ENCODE measurements at regions not wholly inside any gene's neighbourhood (a gene's known extent, or its start where the extent isn't known, plus 50 kb on each side); places are given as distances from the start of the nearest gene placed in this dataset.
"Not testable (repeated sequence)": the region's sequence is repeated elsewhere in the genome, so short reads cannot be mapped to it uniquely, and the experiment has no call there.

DNA sequence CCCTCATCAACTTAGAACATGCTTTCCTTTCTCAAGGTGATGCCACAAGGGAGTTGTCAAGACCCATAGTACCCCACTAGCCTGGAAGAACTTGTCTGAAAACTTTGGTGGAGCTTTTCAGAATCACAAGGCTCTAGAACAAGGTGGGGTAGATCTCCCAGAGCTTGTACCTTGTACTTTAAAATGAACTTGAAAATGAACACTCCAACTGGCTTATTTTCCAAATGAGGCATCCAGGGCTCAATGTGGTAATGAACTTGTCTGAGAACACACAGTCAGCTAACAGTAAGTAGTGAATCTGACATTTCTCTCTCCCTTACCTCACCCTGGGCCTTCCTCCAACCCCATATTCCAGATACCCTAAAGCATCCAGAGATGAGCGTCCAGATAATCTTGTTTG, 81.8 kb upstream of the THBS1 start:
- no peak for DNase-seq

DNA sequence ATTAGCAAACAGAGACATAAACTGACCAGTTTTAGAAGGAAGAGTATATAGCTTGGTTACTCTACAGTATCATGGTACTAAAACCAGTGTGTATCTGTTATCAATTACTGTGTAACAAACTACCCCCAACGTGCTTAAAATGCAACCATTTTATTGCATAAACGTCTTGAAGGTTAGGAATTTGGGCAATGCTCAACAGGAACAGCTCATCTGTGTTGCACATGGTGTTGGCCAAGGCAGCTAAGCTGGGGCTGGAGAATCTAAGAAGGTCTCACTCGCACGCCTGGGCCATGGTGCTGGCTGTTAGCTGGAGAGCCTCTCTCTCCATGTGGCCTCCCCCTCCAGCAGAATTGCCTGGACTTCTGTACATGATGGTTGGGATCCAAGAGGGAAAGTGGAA, 81.2 kb upstream of the THBS1 start:
- DNase-seq: no peak

DNA sequence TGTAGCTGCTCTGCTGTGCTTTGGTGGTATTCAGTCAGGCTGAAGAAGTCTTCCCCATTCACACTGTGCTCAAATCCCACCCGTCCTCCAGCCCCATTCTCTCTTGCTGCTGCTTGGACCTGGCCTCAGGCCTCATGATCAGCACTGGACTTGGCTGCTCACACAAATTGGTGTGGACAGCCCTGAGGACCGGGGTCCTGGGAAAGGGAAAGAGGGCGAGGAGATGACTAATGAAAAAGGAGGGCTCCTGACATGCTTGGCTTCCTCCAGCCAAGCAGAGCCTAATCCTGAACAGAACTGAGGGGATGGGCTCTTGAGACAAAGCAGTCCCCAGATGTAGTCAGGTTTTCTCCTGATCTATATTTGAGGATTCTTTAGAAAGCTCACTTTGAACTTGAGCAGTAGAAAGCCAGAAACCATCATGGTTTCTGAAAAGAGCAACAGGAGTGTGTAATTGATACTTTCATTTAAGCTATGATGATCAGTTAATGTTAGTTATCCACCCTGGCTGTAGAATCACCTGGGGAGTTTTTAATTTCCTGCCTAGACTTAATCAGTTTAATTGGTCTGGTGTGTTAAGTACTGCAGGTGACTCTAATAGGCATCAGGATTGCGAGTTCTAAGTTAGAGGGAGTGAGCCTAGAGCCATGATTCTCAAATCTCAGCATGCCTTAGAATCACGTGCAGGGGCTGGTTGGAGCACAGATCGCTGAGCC, 79.4 kb upstream of the THBS1 start:
- DNase-seq: no peak

DNA sequence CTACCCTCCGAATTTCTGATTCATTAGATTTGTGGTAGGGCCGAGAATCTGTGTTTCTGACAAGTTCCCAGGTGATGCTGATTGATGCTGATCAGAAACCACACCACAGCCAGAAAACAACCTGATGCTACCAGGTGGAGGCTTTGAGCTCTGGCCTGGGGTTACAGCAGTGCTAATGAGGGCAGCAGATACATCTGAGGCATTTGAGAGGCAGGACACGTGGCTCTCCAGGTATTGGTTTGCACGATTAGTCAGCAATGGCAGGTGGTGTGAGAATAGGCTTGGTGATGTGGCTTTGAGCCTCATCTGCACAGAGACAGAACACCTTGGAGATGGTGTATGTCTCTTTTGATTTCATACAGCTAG, 78.8 kb upstream of the THBS1 start:
- DNase-seq: no peak

DNA sequence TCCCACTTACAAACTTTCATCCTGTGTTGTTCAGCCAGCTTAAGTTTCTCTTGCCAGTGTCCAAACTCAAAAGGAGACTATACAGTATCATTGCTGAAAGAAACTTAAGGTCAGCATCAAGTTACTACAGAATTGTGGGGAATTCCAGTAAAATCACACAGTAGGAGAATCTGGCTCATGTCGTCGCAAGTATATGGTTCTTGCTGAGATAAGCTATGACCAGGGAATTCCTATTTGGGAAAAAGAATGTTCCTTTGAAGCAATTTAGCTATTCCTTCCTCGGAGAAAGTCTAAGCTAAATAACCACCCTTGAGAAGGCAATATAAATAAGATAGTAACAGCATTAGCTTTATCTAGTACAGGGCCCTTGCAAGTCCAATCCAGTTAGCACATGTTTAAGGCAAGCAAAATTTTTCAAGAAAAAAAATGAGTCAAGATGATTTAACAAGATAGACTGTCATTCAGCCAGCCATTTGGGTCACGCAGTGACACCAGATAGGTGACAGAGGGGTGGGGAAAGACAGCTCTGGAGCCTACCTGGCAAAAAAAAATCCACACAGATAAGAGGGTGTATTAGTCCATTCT, 78.2 kb upstream of the THBS1 start:
- no peak for DNase-seq

DNA sequence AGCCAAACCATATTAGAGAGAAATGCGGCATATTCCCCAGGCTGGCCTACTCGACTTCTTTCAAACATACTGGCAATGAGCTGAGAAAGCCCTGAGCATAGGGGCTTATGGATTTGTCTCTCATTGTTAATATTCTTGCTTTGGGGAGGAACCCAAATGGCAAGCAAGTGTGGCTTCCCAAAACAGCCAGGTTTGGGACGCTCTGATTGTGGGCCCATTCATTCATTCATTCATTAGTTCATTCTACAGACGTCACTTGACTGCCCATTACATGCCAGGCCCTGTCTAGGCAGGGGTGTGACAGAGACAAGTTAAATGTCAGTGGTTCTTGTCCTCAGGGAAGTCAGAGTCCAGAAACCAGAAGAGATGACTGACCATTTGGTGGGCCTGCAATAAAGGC, 77.4 kb upstream of the THBS1 start:
- DNase-seq: no peak

DNA sequence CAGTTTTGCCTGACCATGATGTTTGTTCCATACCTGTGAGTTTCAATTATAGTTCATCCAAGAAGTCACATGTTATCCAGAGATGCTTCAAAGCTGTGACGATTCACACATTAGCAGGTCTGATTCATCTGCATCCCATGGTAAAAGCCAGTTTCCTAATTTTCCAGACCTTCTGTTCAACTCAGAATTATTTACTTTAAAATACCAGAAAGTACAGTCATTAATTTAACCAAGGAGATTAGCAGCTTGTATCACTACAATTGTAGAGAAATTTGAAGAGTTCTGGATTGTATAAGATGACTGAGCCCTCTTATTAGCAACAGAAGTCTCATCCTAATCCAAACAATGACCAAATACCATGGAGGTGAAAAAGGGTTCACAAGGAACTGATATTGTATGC, 76.1 kb upstream of the THBS1 start:
- no peak for DNase-seq

DNA sequence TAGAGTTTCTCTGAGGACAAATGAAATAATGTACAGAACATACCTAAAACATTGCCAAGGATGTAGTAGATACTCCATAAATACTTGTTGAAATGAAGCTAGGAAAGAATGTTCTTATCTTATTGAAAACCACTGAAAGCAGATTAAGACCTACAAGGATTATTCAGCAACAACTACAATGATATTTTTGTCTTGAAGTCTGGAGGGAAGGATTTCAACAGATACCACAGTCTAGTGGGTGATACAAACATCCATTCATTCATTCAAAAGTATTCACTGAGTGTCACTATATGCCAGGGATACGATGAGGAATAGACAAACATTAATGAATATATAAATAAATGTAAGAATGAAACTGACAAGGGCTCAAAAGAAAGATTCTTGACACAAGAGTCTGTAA, 74.7 kb upstream of the THBS1 start:
- DNase-seq: no peak

DNA sequence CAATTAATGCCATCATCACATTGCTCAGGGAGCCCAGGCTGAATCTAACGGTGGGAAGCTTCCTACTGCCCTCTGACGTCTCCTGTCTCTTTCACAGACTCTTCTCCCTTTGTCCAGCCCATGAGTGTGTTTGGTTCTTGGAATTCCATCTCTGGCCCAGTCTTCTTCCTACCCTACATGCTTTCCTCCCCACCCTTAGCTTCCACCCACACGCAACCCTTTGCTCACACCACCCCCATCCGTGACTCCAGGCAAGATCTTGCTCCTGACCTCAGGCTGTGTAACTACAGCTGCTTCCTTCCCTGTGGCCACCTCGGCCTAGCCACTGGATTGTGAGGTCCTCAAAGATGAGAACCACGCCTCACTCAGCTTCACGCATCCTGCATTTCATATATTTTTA, 72.3 kb upstream of the THBS1 start:
- no peak for DNase-seq

DNA sequence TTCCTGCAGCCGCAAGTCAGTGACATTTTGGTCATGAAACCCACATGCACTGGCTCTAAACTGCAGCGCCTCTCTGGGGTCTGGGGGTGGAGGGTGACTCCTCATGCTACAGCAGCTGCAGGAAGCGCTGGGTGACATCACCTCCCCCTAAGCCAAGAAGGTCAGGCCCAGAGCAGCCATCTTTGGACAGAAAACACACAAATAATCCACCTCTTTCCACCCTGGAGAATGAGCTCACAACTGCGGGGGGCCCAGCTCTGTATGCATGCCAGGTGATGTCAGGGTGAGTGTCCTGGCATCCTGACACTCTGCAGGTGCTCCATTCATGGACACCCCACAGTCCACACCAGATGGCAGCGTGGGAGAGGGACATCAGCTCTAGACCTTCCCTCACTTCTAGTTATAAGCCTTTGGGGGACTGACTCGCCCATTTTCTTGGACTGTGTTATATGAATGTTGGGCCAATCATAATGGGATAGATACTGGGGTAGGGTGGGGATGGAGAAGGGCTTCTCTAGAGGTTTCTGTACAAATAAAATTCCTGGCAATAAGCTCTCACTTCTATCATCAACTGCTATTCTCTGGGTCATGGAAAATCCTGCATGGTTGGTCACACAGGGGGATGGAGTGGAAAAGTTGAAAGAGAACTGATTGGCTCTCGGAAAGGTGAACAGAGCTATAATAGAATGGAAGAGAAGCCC, 70.7 kb upstream of the THBS1 start:
- no peak for DNase-seq

DNA sequence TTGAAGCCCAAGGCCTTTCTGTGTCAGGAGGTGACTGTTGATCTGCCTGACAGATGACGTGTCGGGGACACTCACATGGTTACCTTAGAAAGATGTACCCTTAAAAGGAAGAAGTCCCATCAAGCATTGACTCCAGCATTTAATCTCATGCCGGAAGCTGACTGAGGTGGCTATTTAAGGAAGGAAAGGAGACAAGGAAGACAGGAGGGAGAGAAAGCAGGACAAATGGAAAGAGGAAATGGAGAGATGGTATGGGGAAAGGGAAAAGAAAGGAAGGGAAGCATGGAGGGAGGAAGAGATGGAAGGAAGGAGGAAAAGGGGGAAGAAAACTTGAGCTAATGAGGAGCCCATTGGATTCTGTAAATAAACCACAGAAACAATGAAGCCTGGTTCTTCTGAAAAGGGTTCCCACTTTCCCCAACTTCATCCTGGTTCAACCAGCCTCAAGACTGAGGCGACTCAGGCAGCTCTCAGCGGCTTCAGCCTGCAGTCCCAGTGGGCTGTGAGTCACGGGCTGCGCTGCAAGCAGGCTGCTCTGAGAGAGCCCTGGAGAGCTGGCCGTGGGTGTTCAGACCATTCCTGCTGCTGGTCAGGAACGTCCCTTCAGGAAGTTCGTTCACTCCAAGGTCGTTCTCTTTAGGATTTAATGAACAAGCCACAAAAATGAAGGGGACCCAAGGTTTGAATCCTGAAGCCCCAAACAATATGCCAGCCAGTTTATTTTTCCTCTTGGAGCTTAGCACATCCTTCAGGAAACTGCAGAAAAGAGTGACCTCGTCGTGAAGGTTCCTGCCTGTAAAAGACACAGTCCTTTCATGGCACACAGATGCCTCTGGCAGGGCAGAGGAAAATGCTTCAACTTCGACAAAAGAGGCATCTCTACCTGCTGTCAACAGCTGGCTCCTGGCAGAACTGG, 69.6 kb upstream of the THBS1 start:
- no peak for DNase-seq

DNA sequence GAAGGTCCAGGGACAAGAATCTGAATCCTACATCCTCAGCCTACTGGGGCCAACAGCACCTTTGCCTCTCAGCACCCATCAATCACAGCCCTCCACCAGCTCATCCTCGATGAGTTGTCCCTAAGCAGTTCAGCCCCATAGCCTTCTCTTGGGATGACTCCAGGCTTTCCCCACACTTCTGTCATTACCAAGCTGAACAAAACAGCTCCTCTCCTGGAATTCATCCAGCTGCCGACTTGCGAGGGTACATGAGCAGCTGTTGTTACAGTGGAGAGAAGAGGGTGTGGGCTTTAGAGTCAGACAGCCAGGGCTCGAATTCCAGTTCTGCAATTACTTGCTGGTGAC, 69.0 kb upstream of the THBS1 start:
- no peak for DNase-seq

DNA sequence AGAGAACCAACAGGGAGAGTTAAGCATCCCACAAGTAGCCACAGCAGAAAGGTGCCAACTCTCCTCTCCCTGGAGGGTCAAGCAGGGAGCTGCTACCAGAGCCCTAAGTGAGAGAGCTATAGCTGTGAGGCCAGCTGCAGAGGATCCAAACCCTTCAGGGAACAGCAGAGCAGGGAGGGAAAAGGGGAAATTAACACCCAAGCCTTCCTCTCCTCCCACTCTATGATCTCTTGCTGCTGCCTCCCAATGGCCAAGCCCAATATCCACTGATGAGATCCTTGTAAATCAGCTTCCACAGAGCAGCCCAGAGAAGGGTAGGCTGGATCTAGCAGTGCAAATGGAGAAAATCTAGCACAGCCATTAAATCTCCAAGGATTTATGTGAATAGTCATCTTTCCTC, 68.2 kb upstream of the THBS1 start:
- no peak for DNase-seq

DNA sequence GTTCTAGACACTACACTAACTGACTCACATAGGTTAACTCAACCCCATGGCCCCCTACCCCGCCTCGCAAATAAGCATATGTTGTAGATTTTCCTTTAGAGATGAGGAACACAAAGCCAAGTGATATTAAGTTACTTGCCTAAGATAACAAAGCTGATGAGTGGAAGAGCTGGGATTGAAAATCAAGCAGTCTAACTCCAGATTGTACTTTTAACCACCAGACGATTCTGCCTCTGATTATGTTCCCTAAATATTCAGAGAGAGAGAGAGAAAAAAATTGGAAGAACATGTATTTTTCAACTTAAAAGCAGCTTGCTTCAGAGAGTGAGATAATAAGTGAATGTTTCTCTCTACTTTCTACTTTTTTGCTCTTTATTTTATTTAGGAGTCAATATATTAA, 66.9 kb upstream of the THBS1 start:
- no peak for DNase-seq

DNA sequence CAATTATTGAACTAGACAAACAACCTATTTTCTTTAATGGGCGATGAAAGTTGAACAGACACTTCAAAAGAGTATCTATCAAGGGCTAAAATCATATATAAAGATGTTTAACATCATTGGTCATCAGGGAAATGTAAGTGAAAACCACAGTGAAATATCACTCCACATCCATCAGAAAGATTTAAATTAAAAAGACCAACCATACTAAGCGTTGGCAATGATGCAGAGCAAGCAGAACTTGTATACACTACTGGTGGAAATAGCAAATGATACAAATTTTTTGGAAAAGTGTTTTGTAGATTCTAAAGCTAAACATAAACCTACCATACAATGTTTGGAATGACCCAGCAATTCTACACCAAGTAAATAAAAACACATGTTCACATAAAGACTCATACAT, 65.9 kb upstream of the THBS1 start:
- DNase-seq: no peak

DNA sequence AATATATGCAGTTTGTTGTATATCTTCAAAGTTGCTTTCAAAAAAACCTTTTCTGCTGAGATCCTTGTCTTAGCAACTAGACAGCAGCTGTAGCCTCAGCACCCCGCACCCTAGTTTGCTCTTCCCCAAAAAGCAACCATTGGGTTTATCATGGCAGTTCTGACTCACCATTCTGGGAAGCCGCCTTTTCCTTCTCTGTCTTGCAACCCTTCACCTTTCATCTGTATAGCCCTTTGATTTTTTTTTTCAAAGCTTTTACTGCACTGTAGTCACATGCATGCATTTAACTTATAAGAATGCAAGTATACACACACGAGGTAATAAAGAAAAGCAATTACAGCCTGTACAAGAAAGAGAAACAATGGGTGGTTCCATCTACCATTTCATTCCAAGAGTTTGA, 65.1 kb upstream of the THBS1 start:
- DNase-seq: no peak

DNA sequence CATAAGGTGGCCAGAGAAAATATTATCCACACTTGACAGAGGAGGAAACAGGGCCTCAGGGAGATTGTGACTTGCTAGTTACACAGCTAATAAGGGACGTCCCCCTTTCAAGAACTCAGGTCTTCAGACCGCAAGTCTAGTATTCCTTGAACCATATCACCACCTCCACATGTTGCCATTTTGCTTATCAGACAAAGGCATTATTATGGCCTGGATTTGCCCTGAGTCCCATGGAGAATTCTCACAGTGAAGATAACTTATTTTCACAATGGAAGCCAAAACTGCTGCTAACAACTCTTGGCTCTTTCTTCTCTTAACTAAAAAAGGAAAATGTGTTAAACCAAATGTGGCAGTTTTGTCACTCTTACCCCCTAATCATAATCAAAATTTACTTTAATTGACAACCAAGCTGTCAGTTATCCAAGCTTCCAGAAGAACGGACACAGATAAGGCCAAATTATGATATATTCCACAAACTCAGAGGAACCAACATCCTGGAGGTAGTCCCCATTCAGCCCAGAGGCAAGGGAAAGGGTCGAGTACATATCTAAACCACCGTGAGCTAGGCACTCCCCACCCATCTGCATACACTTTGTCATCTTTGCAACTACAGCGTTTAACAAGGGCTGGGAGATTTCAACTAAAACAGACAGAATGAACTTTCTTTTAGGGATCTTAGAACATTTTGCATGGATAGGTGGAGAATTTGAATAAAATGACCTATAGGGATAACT, 63.6 kb upstream of the THBS1 start:
- DNase-seq: no peak

DNA sequence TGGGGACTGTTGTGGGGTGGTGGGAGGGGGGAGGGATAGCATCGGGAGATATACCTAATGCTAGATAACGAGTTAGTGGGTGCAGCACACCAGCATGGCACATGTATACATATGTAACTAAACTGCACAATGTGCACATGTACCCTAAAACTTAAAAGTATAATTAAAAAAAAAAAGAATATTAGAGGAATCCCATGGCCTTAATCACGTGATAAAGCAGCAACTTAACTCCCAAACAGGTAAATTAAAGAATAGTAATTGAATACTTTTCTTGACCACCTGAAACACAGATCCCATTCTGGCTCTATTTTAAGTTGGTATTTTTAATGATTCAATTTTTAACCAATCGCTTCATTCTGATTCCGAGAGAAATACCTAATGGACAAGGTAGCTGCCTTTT, 56.9 kb upstream of the THBS1 start:
- DNase-seq: not testable (repeated sequence)

DNA sequence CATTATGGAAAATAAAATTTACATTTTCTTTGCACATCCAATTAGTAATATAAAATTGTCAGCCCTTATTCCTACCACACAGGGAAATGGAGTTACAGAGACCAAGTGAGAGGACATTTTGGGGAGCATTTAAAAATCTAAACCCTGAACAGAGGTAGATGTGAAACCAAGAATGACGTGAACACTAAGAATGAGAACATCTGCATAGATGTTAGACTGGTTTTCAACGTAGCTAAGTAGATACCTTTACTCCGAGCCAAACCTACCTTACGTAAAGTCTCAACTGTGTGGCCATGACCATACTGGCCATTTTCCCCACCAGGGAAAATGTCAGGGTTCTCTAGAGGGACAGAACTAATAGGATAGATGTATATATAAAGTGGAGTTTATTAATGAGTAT, 51.4 kb upstream of the THBS1 start:
- no peak for DNase-seq

DNA sequence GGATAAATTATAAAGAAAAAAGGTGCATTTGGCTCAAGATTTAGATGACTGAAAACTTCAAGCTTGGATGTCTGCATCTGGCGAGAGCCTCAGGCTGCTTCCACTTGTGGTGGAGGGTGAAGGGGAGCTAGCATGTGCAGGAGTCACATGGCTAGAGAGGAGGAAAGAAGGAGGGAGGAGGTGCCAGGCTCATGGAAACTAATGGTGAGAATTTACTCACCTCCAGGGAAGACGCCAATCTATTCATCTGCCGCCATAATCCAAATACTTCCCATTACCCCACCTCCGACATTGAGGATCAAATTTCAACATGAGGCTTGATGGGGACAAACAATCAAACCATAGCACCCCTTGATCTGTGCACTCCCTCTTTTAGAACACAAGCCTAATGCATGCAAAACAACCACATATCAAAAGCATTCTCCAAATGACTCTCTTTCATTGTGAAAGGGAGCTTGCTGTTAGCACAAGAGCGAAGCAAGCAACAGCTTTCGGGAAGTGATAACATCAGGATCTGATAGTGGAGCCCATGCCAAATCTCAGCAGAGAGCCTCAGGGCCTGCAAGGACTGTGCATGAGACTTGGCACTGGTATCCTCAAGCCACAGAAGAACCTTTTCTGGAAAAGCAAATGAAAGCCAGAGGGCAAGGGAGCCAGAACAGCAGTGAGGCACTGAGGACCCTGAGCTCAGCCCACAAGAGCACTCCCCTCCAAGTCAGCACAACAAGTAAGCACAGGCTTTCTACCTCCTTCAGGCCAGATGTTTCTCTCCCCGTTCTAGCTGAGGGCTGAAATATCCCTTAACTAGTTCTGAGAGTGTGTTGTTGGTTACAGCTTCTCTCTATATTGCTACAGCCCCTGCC, 50.2 kb upstream of the THBS1 start:
- DNase-seq: no peak
